ENCODE measurements at regions not wholly inside any gene's neighbourhood (a gene's known extent, or its start where the extent isn't known, plus 50 kb on each side); places are given as distances from the start of the nearest gene placed in this dataset.
"Not testable (repeated sequence)": the region's sequence is repeated elsewhere in the genome, so short reads cannot be mapped to it uniquely, and the experiment has no call there.

- no peak for DNase-seq (ENCODE audit: low read depth)
Observed at GRCh38 chr3:5473471-5473870, 286.0 kb downstream of the EDEM1 start.

- no peak for DNase-seq (ENCODE audit: low read depth)
Observed at GRCh38 chr3:5476403-5476802, 288.9 kb downstream of the EDEM1 start.

GRCh38 chr3:5479229-5479799 is 291.8 kb downstream of the EDEM1 start:
- no peak for DNase-seq (ENCODE audit: low read depth)

GRCh38 chr3:5480190-5480589 is 292.7 kb downstream of the EDEM1 start:
- DNase-seq (ENCODE audit: low read depth): no peak

GRCh38 chr3:5485427-5485826 is 297.9 kb downstream of the EDEM1 start:
- no peak for DNase-seq (ENCODE audit: low read depth)

- no peak for DNase-seq (ENCODE audit: low read depth)
Observed at GRCh38 chr3:5488771-5489170, 301.3 kb downstream of the EDEM1 start.

- no peak for DNase-seq (ENCODE audit: low read depth)
Observed at GRCh38 chr3:5489536-5489935, 302.0 kb downstream of the EDEM1 start.

GRCh38 chr3:5494905-5495519 is 307.5 kb downstream of the EDEM1 start:
- DNase-seq (ENCODE audit: low read depth): no peak

- no peak for DNase-seq (ENCODE audit: low read depth)
Observed at GRCh38 chr3:5497497-5497896, 310.0 kb downstream of the EDEM1 start.

- no peak for DNase-seq (ENCODE audit: low read depth)
Observed at GRCh38 chr3:5498981-5499380, 311.5 kb downstream of the EDEM1 start.

- DNase-seq (ENCODE audit: low read depth): no peak
Observed at GRCh38 chr3:5499404-5499803, 311.9 kb downstream of the EDEM1 start.

GRCh38 chr3:5503136-5503535 is 315.6 kb downstream of the EDEM1 start:
- no peak for DNase-seq (ENCODE audit: low read depth)

- DNase-seq (ENCODE audit: low read depth): no peak
Observed at GRCh38 chr3:5504135-5504534, 316.6 kb downstream of the EDEM1 start.

- DNase-seq (ENCODE audit: low read depth): no peak
Observed at GRCh38 chr3:5505163-5505562, 317.7 kb downstream of the EDEM1 start.

- no peak for DNase-seq (ENCODE audit: low read depth)
Observed at GRCh38 chr3:5505997-5506396, 318.5 kb downstream of the EDEM1 start.

- DNase-seq (ENCODE audit: low read depth): not testable (repeated sequence)
Observed at GRCh38 chr3:5508860-5509259, 321.4 kb downstream of the EDEM1 start.

GRCh38 chr3:5510300-5510699 is 322.8 kb downstream of the EDEM1 start:
- DNase-seq (ENCODE audit: low read depth): no peak

GRCh38 chr3:5517921-5518320 is 330.4 kb downstream of the EDEM1 start:
- no peak for DNase-seq (ENCODE audit: low read depth)

GRCh38 chr3:5520237-5520636 is 332.7 kb downstream of the EDEM1 start:
- no peak for DNase-seq (ENCODE audit: low read depth)

GRCh38 chr3:5523125-5523524 is 335.6 kb downstream of the EDEM1 start:
- DNase-seq (ENCODE audit: low read depth): no peak

- no peak for DNase-seq (ENCODE audit: low read depth)
Observed at GRCh38 chr3:5531039-5531438, 343.5 kb downstream of the EDEM1 start.

- DNase-seq (ENCODE audit: low read depth): no peak
Observed at GRCh38 chr3:5531741-5532290, 344.3 kb downstream of the EDEM1 start.

- DNase-seq (ENCODE audit: low read depth): no peak
Observed at GRCh38 chr3:5540532-5540931, 353.0 kb downstream of the EDEM1 start.

- no peak for DNase-seq (ENCODE audit: low read depth)
Observed at GRCh38 chr3:5542472-5542871, 355.0 kb downstream of the EDEM1 start.

Data from LHCN-M2 (cell line).